ENCODE measurements at regions not wholly inside any gene's neighbourhood (a gene's known extent, or its start where the extent isn't known, plus 50 kb on each side); places are given as distances from the start of the nearest gene placed in this dataset.

DNA sequence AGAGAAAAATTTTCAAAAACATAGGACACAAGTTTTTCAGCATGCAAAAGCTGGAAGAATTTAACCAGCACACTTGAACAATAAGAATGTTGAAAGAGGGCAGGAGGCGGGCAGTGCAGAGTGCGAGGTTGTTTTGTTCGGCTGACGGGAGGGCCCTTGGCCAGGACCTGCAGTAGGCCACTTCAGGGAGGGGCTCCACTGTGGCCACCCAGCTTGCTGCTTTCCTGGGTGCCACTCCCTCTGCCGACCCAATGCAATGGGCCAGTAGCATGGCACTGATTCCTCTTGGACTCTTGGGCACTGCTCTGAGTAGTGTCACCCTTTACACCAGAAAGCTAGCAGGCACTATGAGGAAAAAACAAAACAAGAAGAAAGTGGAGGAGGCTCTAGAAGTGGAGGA lies 92.9 kb downstream of the SNRPE start:
- TF ChIP-seq, protein P1, sequence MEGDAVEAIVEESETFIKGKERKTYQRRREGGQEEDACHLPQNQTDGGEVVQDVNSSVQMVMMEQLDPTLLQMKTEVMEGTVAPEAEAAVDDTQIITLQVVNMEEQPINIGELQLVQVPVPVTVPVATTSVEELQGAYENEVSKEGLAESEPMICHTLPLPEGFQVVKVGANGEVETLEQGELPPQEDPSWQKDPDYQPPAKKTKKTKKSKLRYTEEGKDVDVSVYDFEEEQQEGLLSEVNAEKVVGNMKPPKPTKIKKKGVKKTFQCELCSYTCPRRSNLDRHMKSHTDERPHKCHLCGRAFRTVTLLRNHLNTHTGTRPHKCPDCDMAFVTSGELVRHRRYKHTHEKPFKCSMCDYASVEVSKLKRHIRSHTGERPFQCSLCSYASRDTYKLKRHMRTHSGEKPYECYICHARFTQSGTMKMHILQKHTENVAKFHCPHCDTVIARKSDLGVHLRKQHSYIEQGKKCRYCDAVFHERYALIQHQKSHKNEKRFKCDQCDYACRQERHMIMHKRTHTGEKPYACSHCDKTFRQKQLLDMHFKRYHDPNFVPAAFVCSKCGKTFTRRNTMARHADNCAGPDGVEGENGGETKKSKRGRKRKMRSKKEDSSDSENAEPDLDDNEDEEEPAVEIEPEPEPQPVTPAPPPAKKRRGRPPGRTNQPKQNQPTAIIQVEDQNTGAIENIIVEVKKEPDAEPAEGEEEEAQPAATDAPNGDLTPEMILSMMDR (IDR thresholded peaks at IDR 0.05; ENCODE audit: low read depth, low read length) = no peak
- ChIA-PET POLR2A (no interaction called here), CTCF (interaction anchor here (0.6 kb wide), 1 partner anchor 93 kb away, joined by 3 read pairs; no protein-coding TSS in a partner anchor)
- Histone ChIP-seq H3K9me3 (ENCODE audit: control insufficient read depth, insufficient read depth, low read length) (peaks cover 11% of the 10 kb centered on the region), H3K4me3 (ENCODE audit: low read depth, low read length) (no peak overlapping the region), H3K27ac (ENCODE audit: low read depth, low read length) (no peak overlapping the region), H3K27me3 (ENCODE audit: control insufficient read depth, insufficient read depth, low read length) (peaks cover 6% of the 10 kb centered on the region)
- DNase-seq (ENCODE audit: low read depth, low spot score) = no peak

DNA sequence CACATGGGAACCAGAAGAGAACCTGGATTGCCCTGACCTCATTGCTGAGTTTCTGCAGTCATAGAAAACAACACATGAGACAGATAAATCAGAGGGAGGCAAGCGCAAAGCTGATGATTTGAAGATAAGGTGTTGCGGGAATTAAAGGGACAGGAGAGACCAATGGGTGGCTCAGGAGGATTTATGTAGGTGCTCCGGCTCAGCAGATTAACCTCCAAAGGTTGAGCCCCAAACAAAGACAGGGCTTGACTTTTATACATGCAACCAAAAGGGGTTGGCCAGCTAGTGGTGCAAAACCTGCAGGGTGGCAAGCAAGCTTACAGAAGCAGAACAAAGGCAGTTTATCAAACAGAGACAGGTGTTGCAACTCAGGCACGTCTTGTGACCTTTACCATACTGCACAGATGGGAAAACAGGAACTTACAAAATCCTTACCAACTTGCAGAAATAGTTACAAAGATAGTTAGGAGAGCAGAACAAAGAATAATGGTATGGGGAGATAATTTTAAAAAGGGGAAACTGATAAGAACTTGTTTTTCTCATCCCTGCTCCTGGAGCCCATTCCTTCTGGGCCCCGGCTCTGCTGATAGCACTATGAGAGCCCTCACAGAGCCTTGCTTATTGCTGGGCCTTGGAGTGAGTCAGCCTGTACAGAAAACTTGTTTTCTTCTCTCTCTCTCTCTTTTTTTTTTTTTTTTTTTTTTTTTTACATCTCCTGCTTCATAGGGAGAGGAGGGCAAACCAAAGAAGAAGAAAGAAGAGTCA lies 93.6 kb downstream of the SNRPE start:
- DNase-seq (ENCODE audit: low read depth, low spot score) = no peak
- peaks cover 11% of the 10 kb centered on the region for H3K9me3 ChIP-seq (ENCODE audit: control insufficient read depth, insufficient read depth, low read length)
- H3K27me3 ChIP-seq (ENCODE audit: control insufficient read depth, insufficient read depth, low read length) = peaks cover 6% of the 10 kb centered on the region
- TF ChIP-seq, protein P1 (IDR thresholded peaks at IDR 0.05; ENCODE audit: low read depth, low read length) = no peak
- POLR2A ChIA-PET = no interaction called here
- CTCF ChIA-PET = interaction anchor here (0.7 to 1.4 kb wide), 2 partner anchors 84 to 794 kb away, joined by 3 to 8 read pairs; no protein-coding TSS in a partner anchor
- H3K4me3 ChIP-seq (ENCODE audit: low read depth, low read length) = no peak overlapping the region
- H3K27ac ChIP-seq (ENCODE audit: low read depth, low read length) = no peak overlapping the region

DNA sequence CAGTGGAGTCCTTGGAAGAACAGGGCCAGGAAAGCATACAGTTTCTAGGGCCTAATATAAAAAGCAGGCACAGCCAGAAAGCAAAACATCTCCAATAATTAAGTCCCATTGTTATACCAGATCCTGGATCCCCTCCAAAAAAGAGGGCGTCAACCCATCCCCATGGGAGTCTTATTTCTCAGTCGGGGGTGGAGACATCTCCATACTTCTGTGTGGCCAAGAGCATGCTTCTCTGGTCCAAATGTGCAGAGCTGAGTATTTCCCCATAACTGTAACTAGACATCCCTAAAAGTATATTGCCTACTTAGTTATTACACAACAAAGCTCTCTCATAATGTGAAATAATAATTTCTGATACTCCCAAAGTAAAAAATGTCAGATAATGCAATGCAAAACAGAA lies 104.2 kb upstream of the SOX13 start:
- Histone ChIP-seq H3K27ac (ENCODE audit: low read depth, low read length) (no peak overlapping the region), H3K4me3 (ENCODE audit: low read depth, low read length) (no peak overlapping the region), H3K27me3 (ENCODE audit: control insufficient read depth, insufficient read depth, low read length) (no peaks in the 10 kb centered on the region), H3K9me3 (ENCODE audit: control insufficient read depth, insufficient read depth, low read length) (peaks cover 22% of the 10 kb centered on the region)
- POLR2A ChIA-PET = no interaction called here
- TF ChIP-seq, protein P1 (IDR thresholded peaks at IDR 0.05; ENCODE audit: low read depth, low read length) = no peak
- CTCF ChIA-PET = no interaction called here
- no peak for DNase-seq (ENCODE audit: low read depth, low spot score)

DNA sequence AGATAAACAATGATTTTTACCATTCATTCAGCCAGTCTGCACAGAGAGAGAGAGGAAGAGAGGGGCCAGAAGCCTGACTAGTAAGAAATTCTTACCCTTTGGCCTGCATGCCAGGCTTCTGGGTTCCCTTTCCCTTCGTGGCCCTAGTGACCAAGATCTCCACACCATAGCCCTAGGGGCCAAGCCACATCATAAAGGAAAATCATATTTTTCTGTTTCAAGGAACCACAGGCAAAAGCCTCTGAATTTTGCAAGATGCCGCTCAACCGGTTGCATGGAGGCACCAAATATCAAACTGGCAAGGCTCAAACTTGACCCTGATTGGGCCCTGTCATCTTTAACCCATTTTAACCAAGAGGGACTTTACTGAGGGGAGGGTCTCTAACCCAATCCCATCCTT lies 103.1 kb upstream of the SOX13 start:
- Histone ChIP-seq H3K27ac (ENCODE audit: low read depth, low read length) (no peak overlapping the region), H3K27me3 (ENCODE audit: control insufficient read depth, insufficient read depth, low read length) (no peaks in the 10 kb centered on the region), H3K9me3 (ENCODE audit: control insufficient read depth, insufficient read depth, low read length) (peaks cover 22% of the 10 kb centered on the region), H3K4me3 (ENCODE audit: low read depth, low read length) (no peak overlapping the region)
- DNase-seq (ENCODE audit: low read depth, low spot score) = no peak
- CTCF ChIA-PET = no interaction called here
- TF ChIP-seq, protein P1 (IDR thresholded peaks at IDR 0.05; ENCODE audit: low read depth, low read length) = no peak
- POLR2A ChIA-PET = no interaction called here

DNA sequence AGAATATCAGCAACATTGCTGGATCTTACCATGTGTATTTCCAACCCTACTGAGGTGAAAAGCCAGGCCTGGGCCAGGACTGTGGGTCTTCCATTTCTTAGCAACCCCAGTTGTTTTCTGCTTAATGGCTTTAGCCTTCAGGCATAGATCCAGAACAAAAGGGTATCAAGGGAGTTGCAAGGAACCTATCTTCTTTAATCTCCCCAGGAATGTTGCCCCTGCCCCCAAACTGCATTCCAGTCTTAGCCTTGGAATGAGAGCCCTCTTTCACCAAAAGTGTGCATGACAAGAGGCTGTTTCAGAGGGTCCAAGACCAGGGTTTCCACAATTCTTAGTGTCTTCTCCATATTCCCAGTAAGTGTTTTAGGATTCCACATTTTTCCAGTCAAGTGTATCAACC lies 87.9 kb upstream of the SOX13 start:
- TF ChIP-seq, protein P1 (IDR thresholded peaks at IDR 0.05; ENCODE audit: low read depth, low read length) = no peak
- Histone ChIP-seq H3K4me3 (ENCODE audit: low read depth, low read length) (no peak overlapping the region), H3K27me3 (ENCODE audit: control insufficient read depth, insufficient read depth, low read length) (peaks cover 12% of the 10 kb centered on the region), H3K9me3 (ENCODE audit: control insufficient read depth, insufficient read depth, low read length) (no peaks in the 10 kb centered on the region; the same call in 1 of the 2 replicates), H3K27ac (ENCODE audit: low read depth, low read length) (no peak overlapping the region)
- ChIA-PET POLR2A (no interaction called here), CTCF (no interaction called here)
- DNase-seq (ENCODE audit: low read depth, low spot score) = no peak

Measured in AG04450 (cell line).